ENCODE measurements at regions not wholly inside any gene's neighbourhood (a gene's known extent, or its start where the extent isn't known, plus 50 kb on each side); places are given as distances from the start of the nearest gene placed in this dataset.
"Not testable (repeated sequence)": the region's sequence is repeated elsewhere in the genome, so short reads cannot be mapped to it uniquely, and the experiment has no call there.

- H3K9me3 Mint-ChIP-seq: peaks cover 14 to 15% of the 10 kb centered on the region in 2 experiments
- H3K4me2 ChIP-seq (ENCODE audit: insufficient read depth, insufficient read length, low read length): no peak overlapping the region
- H3K9ac ChIP-seq (ENCODE audit: extremely low read depth, insufficient read length, low read length): no peak overlapping the region
- TF ChIP-seq CTCF (conservative IDR thresholded peaks at IDR 0.05): no peak
- H3K4me1 ChIP-seq (ENCODE audit: insufficient read depth, low read length): no peaks in the 10 kb centered on the region
- H3K27me3 ChIP-seq (ENCODE audit: insufficient read depth, low read length): no peaks in the 10 kb centered on the region
- H4K20me1 ChIP-seq (ENCODE audit: control insufficient read depth, insufficient read depth, insufficient read length): no peaks in the 10 kb centered on the region
- no peaks in the 10 kb centered on the region for H3K4me1 Mint-ChIP-seq
- H3K79me1 ChIP-seq (ENCODE audit: insufficient read depth, low read depth, low read length, poor library complexity, severe bottlenecking): no peaks in the 10 kb centered on the region
- no peak overlapping the region for H4K91ac ChIP-seq (ENCODE audit: insufficient read length, low read depth, low read length)
- no peak overlapping the region for H2BK20ac ChIP-seq (ENCODE audit: low read depth, low read length, poor library complexity, severe bottlenecking)
- H3K79me2 ChIP-seq (ENCODE audit: insufficient read depth, low read length): no peaks in the 10 kb centered on the region
- H3K4ac ChIP-seq (ENCODE audit: low read depth, low read length): no peak overlapping the region
- H3K27ac ChIP-seq (ENCODE audit: insufficient read length, low read depth, low read length): no peak overlapping the region
- no peak overlapping the region for H3K23ac ChIP-seq (ENCODE audit: insufficient read length, low read depth, low read length)
- no CpG with 5 or more reads among the region's 8 CpGs for WGBS (ENCODE audit: extremely low coverage, insufficient read length, low lambda C conversion rate)
- DNase-seq: no peak
- no peak overlapping the region for H2BK12ac ChIP-seq (ENCODE audit: insufficient read length, low read depth, low read length)
- H3T11ph ChIP-seq (ENCODE audit: low read length): no peak overlapping the region
- no peaks in the 10 kb centered on the region for H3K23me2 ChIP-seq (ENCODE audit: insufficient read length, low read depth, low read length, poor library complexity, severe bottlenecking)
- no peak overlapping the region for H2BK120ac ChIP-seq (ENCODE audit: low read depth, low read length, poor library complexity, severe bottlenecking)
- H3K9me3 ChIP-seq (ENCODE audit: control insufficient read depth, low read depth, low read length): no peaks in the 10 kb centered on the region
- no peak overlapping the region for H2AK5ac ChIP-seq (ENCODE audit: insufficient read length, low read length)
- no peak overlapping the region for H3K18ac ChIP-seq (ENCODE audit: insufficient read length, low read depth, low read length)
- no peak overlapping the region for H2AFZ ChIP-seq (ENCODE audit: low read length)
- H3K36me3 Mint-ChIP-seq (ENCODE audit: insufficient read depth in 1 of 3, low read depth in 3 of 3): peaks cover 7 to 16% (median 9%) of the 10 kb centered on the region in 3 experiments; a peak in 4 of 7 replicates
- no peak overlapping the region for H3K14ac ChIP-seq (ENCODE audit: insufficient read depth, low read length)
- H3K27me3 Mint-ChIP-seq (ENCODE audit: low read depth): no peaks in the 10 kb centered on the region
- no peak overlapping the region for H4K8ac ChIP-seq (replicated peaks; ENCODE audit: insufficient read length, low read depth, low read length)
- no peak overlapping the region for H2BK5ac ChIP-seq (ENCODE audit: insufficient read length, low read length)
- no peak overlapping the region for H3K4me3 Mint-ChIP-seq
- H3K27ac Mint-ChIP-seq: no peak overlapping the region
- H4K5ac ChIP-seq (ENCODE audit: insufficient read length, low read depth, low read length): no peak overlapping the region
- no peak overlapping the region for H3K56ac ChIP-seq (ENCODE audit: insufficient read length, low read depth, low read length)
- H2BK15ac ChIP-seq (ENCODE audit: low read depth, low read length): no peak overlapping the region
Observed at GRCh38 chr2:139411236-139411635, 631.0 kb upstream of the NXPH2 start.

GRCh38 chr2:139410833-139411174 is 630.6 kb upstream of the NXPH2 start:
- H3K56ac ChIP-seq (ENCODE audit: insufficient read length, low read depth, low read length); H3T11ph ChIP-seq (ENCODE audit: low read length); H3K18ac ChIP-seq (ENCODE audit: insufficient read length, low read depth, low read length); H3K27ac Mint-ChIP-seq; H3K4me3 Mint-ChIP-seq; H2AK5ac ChIP-seq (ENCODE audit: insufficient read length, low read length); H2BK15ac ChIP-seq (ENCODE audit: low read depth, low read length); H3K4me1 Mint-ChIP-seq; H2AFZ ChIP-seq (ENCODE audit: low read length); H3K79me2 ChIP-seq (ENCODE audit: insufficient read depth, low read length); H3K14ac ChIP-seq (ENCODE audit: insufficient read depth, low read length); H3K9ac ChIP-seq (ENCODE audit: extremely low read depth, insufficient read length, low read length); DNase-seq; H3K4me1 ChIP-seq (ENCODE audit: insufficient read depth, low read length); H3K23ac ChIP-seq (ENCODE audit: insufficient read length, low read depth, low read length); H3K9me3 ChIP-seq (ENCODE audit: control insufficient read depth, low read depth, low read length); H2BK12ac ChIP-seq (ENCODE audit: insufficient read length, low read depth, low read length); H2BK120ac ChIP-seq (ENCODE audit: low read depth, low read length, poor library complexity, severe bottlenecking); H3K27ac ChIP-seq (ENCODE audit: insufficient read length, low read depth, low read length); H2BK5ac ChIP-seq (ENCODE audit: insufficient read length, low read length); H3K79me1 ChIP-seq (ENCODE audit: insufficient read depth, low read depth, low read length, poor library complexity, severe bottlenecking); H4K8ac ChIP-seq (replicated peaks; ENCODE audit: insufficient read length, low read depth, low read length); H4K5ac ChIP-seq (ENCODE audit: insufficient read length, low read depth, low read length); H3K4me2 ChIP-seq (ENCODE audit: insufficient read depth, insufficient read length, low read length); H3K27me3 Mint-ChIP-seq (ENCODE audit: low read depth); H3K27me3 ChIP-seq (ENCODE audit: insufficient read depth, low read length); H2BK20ac ChIP-seq (ENCODE audit: low read depth, low read length, poor library complexity, severe bottlenecking); H4K91ac ChIP-seq (ENCODE audit: insufficient read length, low read depth, low read length); H4K20me1 ChIP-seq (ENCODE audit: control insufficient read depth, insufficient read depth, insufficient read length); H3K23me2 ChIP-seq (ENCODE audit: insufficient read length, low read depth, low read length, poor library complexity, severe bottlenecking); H3K4ac ChIP-seq (ENCODE audit: low read depth, low read length): not testable (repeated sequence)
- Mint-ChIP-seq H3K36me3 (ENCODE audit: insufficient read depth in 1 of 3, low read depth in 3 of 3) (peaks cover 4 to 16% (median 9%) of the 10 kb centered on the region in 3 experiments; a peak in 4 of 7 replicates), H3K9me3 (peaks cover 12 to 14% of the 10 kb centered on the region in 2 experiments)
- WGBS (ENCODE audit: extremely low coverage, insufficient read length, low lambda C conversion rate): no CpG with 5 or more reads among the region's 15 CpGs
